OCI-LY7 (cell line): ENCODE measurements at regions not wholly inside any gene's neighbourhood (a gene's known extent, or its start where the extent isn't known, plus 50 kb on each side); places are given as distances from the start of the nearest gene placed in this dataset.

Experiments used
- BruUV-seq: library from RNA; stranded (reverse); fragments of 400-500 nt; replicated peaks from 2 replicates; lab custom pipeline; 2021; lab: Mats Ljungman, UMichigan
- CTCF ChIA-PET: fragments of 300-600 bp; sonication (Branson Sonifier 250); formaldehyde crosslinking; loops from one replicate; lab custom pipeline; 2022; ENCODE audit warnings: antibody characterized with exemption; ENCODE audit not compliant: unreplicated experiment; lab: Charles Lee
- POLR2A ChIA-PET: fragments of 300-600 bp; sonication (Branson Sonifier 250); formaldehyde crosslinking; loops from one replicate; lab custom pipeline; 2022; ENCODE audit warnings: antibody characterized with exemption; lab: Charles Lee
- DNase-seq: peaks from one replicate; pipeline ENCODE4 v3.0.0-alpha.2; 2015; ENCODE audit warnings: low spot score
- H2AFZ ChIP-seq: fragments of 200-600 bp; sonication (generic), shearing (Covaris generic); 2 replicates; pipeline ENCODE4 v1.6.1; 2014; ENCODE audit warnings: mild to moderate bottlenecking, antibody characterized with exemption, low read length, moderate library complexity
- H3K27ac ChIP-seq: fragments of 200-600 bp; sonication (generic); 2 replicates; pipeline ENCODE4 v1.5.1; 2014; ENCODE audit warnings: mixed run types, low read depth, mild to moderate bottlenecking, moderate library complexity, low read length, inconsistent platforms; ENCODE audit not compliant: poor library complexity, severe bottlenecking
- H3K36me3 ChIP-seq: fragments of 200-600 bp; sonication (generic); 2 replicates; pipeline ENCODE4 v1.6.1; 2014; ENCODE audit warnings: mild to moderate bottlenecking, antibody characterized with exemption, low read length, moderate library complexity, mixed read lengths; ENCODE audit not compliant: insufficient read depth
- H3K4me1 ChIP-seq: fragments of 200-600 bp; sonication (generic); 2 replicates; pipeline ENCODE4 v1.5.1; 2014; ENCODE audit warnings: mild to moderate bottlenecking, low read length; ENCODE audit not compliant: insufficient read depth, poor library complexity, severe bottlenecking
- H3K4me2 ChIP-seq: fragments of 200-600 bp; sonication (generic); 2 replicates; pipeline ENCODE4 v1.6.1; 2014; ENCODE audit warnings: mild to moderate bottlenecking, low read length
- H3K4me3 ChIP-seq: fragments of 200-600 bp; sonication (generic); 2 replicates; pipeline ENCODE4 v1.5.1; 2014; ENCODE audit warnings: mild to moderate bottlenecking, low read depth, low read length; ENCODE audit not compliant: poor library complexity, severe bottlenecking
- H3K79me2 ChIP-seq: fragments of 200-600 bp; sonication (generic); 2 replicates; pipeline ENCODE4 v1.6.1; 2016; ENCODE audit warnings: low read depth, mild to moderate bottlenecking, low read length, moderate library complexity, mixed read lengths; ENCODE audit not compliant: insufficient read depth
- H3K9me2 ChIP-seq: fragments of 200-600 bp; sonication (generic); 2 replicates; pipeline ENCODE4 v1.6.1; 2016; ENCODE audit warnings: mild to moderate bottlenecking, low read length, mixed read lengths; ENCODE audit not compliant: insufficient read depth
- H3K9me3 ChIP-seq: fragments of 200-600 bp; sonication (generic); 2 replicates; pipeline ENCODE4 v1.6.1; 2014; ENCODE audit warnings: mild to moderate bottlenecking, mixed run types, low read length, mixed read lengths
- H4K20me1 ChIP-seq: fragments of 200-600 bp; sonication (generic); 2 replicates; pipeline ENCODE4 v1.6.1; 2014; ENCODE audit warnings: mild to moderate bottlenecking, antibody characterized with exemption, low read length, moderate library complexity, mixed read lengths; ENCODE audit not compliant: insufficient read depth
- EZH2phosphoT487 ChIP-seq: fragments of 200-600 bp; sonication (generic); IDR thresholded peaks from 2 replicates; pipeline ENCODE4 v1.6.1; 2018; ENCODE audit warnings: low read depth, borderline replicate concordance, mild to moderate bottlenecking, mixed run types, antibody characterized with exemption, low read length, moderate library complexity, mixed read lengths
- intact Hi-C: fragments of 100-400 bp; cut with micrococcal nuclease; formaldehyde crosslinking; loops from one replicate; pipeline ENCODE4 v1.10.0; 2022; ENCODE audit not compliant: unreplicated experiment
- TF ChIP-seq, protein P1 (sequence below): fragments of 200-600 bp; sonication (generic); conservative IDR thresholded peaks from 2 replicates; pipeline ENCODE4 v1.5.1; 2014; ENCODE audit warnings: mild to moderate bottlenecking, antibody characterized with exemption, low read length, moderate library complexity, mixed read lengths

DNA sequence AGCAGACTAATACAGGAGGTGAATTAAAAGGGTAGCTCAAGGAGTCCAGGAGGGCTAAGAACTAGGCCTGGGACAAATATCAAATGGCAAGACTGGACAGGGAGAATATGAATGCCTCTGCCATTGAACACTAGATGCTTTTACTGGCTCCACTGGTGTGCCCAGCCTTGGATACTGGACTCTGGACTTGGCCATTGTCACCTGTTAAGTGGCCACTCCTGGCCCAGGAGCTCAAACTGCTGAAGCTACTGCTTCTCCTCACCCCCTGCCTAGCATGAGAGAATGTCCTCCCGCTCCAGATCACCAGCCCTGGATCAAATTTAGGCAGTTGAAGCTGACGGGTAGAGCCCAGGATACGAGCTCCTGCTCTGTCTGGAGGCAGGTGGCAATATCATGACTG, 170.8 kb downstream of the DDX1 start:
- Histone ChIP-seq H3K4me2 (no peak overlapping the region), H3K27ac (no peak overlapping the region), H3K4me3 (no peak overlapping the region), H2AFZ (no peak overlapping the region), H3K9me2 (no peaks in the 10 kb centered on the region), H3K36me3 (no peaks in the 10 kb centered on the region), H3K79me2 (no peaks in the 10 kb centered on the region), H3K9me3 (no peaks in the 10 kb centered on the region), H3K4me1 (no peaks in the 10 kb centered on the region), H4K20me1 (no peaks in the 10 kb centered on the region)
- CTCF ChIA-PET = no interaction called here
- TF ChIP-seq, protein P1, sequence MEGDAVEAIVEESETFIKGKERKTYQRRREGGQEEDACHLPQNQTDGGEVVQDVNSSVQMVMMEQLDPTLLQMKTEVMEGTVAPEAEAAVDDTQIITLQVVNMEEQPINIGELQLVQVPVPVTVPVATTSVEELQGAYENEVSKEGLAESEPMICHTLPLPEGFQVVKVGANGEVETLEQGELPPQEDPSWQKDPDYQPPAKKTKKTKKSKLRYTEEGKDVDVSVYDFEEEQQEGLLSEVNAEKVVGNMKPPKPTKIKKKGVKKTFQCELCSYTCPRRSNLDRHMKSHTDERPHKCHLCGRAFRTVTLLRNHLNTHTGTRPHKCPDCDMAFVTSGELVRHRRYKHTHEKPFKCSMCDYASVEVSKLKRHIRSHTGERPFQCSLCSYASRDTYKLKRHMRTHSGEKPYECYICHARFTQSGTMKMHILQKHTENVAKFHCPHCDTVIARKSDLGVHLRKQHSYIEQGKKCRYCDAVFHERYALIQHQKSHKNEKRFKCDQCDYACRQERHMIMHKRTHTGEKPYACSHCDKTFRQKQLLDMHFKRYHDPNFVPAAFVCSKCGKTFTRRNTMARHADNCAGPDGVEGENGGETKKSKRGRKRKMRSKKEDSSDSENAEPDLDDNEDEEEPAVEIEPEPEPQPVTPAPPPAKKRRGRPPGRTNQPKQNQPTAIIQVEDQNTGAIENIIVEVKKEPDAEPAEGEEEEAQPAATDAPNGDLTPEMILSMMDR = no peak
- no peak for TF ChIP-seq EZH2phosphoT487
- no TSS peak for BruUV-seq
- no peak for DNase-seq
- intact Hi-C loops = no loop called here
- POLR2A ChIA-PET = interaction anchor here (0.6 kb wide), 1 partner anchor 697 kb away, joined by 3 read pairs; no protein-coding TSS in a partner anchor

- TF ChIP-seq, protein P1 = no peak
- TF ChIP-seq EZH2phosphoT487 = no peak
- no peak overlapping the region for H3K4me2 ChIP-seq
- no peak overlapping the region for H3K27ac ChIP-seq
- no peaks in the 10 kb centered on the region for H3K79me2 ChIP-seq
- H3K9me2 ChIP-seq = no peaks in the 10 kb centered on the region
- ChIA-PET POLR2A (interaction anchor here (0.5 kb wide), 1 partner anchor 699 kb away, joined by 3 read pairs; no protein-coding TSS in a partner anchor), CTCF (no interaction called here)
- H3K4me3 ChIP-seq = no peak overlapping the region
- intact Hi-C loops = no loop called here
- no peaks in the 10 kb centered on the region for H3K36me3 ChIP-seq
- no peaks in the 10 kb centered on the region for H3K9me3 ChIP-seq
- H3K4me1 ChIP-seq = no peaks in the 10 kb centered on the region
- no TSS peak for BruUV-seq
- no peaks in the 10 kb centered on the region for H4K20me1 ChIP-seq
- H2AFZ ChIP-seq = no peak overlapping the region
- no peak for DNase-seq
Measured at GRCh38 chr2:15763106-15763821, 171.6 kb downstream of the DDX1 start.
